ENCODE measurements at regions not wholly inside any gene's neighbourhood (a gene's known extent, or its start where the extent isn't known, plus 50 kb on each side); places are given as distances from the start of the nearest gene placed in this dataset.
A peak's percentile ranks its signal among the peaks of the same experiment; 100 is the strongest.

DNA sequence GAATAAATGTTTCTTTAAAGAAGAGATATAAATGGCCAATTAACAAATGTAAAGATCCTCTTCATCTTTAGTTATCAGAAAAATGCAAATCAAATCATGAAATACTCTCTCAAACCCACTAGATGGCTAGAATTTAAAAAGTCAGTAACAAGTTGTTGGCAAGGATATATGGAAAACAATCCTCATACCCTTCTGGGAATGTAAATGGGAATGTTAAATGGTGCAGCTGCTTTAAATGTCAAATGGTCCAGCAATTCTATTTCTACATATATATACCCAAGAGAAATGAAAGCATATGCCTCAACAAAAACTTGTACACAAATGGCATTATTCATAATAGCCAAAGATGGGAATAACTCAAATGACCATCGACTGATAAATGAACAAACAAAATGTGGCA, 283.5 kb downstream of the RWDD3 start:
- Histone ChIP-seq H2BK5ac (ENCODE audit: low read depth, low read length) (no peak overlapping the region), H2AFZ (ENCODE audit: low read length) (no peak overlapping the region), H3K9ac (replicated peaks in 1 of 4; ENCODE audit: extremely low read depth in 1 of 4, low read depth in 3 of 4, low read length in 3 of 4) (no peak overlapping the region), H3K14ac (ENCODE audit: insufficient read length) (no peak overlapping the region), H3K79me1 (ENCODE audit: low read depth, low read length) (no peaks in the 10 kb centered on the region), H3K36me3 (ENCODE audit: control insufficient read depth in 2 of 4, insufficient read depth in 4 of 4, low read length in 3 of 4) (no peaks in the 10 kb centered on the region; a peak in 1 of 8 replicates), H3K4me2 (ENCODE audit: insufficient read depth in 1 of 2, low read depth in 2 of 2, low read length in 2 of 2) (no peak overlapping the region; a peak in 1 of 4 replicates), H2BK15ac (ENCODE audit: low read length) (no peak overlapping the region), H3K4me3 (ENCODE audit: extremely low read depth in 1 of 4, insufficient read depth in 2 of 4, low read depth in 3 of 4, low read length in 4 of 4) (no peak overlapping the region), H4K8ac (ENCODE audit: extremely low read depth, insufficient read depth, low read length) (no peak overlapping the region), H3K27ac (ENCODE audit: low read depth, low read length) (no peak overlapping the region), H3K23me2 (ENCODE audit: low read depth, low read length) (no peaks in the 10 kb centered on the region; the same call in 1 of the 2 replicates), H3K9me3 (ENCODE audit: insufficient read depth in 2 of 2, low read depth in 1 of 2, low read length in 1 of 2) (peaks cover 7 to 15% of the 10 kb centered on the region in 2 experiments), H3K56ac (replicated peaks; ENCODE audit: insufficient read length, low read depth, low read length) (no peak overlapping the region), H3K79me2 (ENCODE audit: control insufficient read depth in 1 of 2, insufficient read depth in 2 of 2, low read length in 2 of 2) (no peaks in the 10 kb centered on the region), H3K4ac (replicated peaks; ENCODE audit: insufficient read length, low read depth, low read length) (no peak overlapping the region), H4K20me1 (replicated peaks in 1 of 2; ENCODE audit: control insufficient read depth in 1 of 2, insufficient read depth in 2 of 2, low read length in 2 of 2) (no peaks in the 10 kb centered on the region), H4K5ac (ENCODE audit: insufficient read length, low read depth, low read length) (no peak overlapping the region), H3K23ac (ENCODE audit: insufficient read length) (no peak overlapping the region), H3K27me3 (replicated peaks in 1 of 4; ENCODE audit: control insufficient read depth in 3 of 4, extremely low read depth in 1 of 4, insufficient read depth in 3 of 4, low read length in 3 of 4) (no peaks in the 10 kb centered on the region), H2AK5ac (ENCODE audit: low read depth, low read length) (no peak overlapping the region), H2BK20ac (ENCODE audit: low read length) (no peak overlapping the region), H3K18ac (ENCODE audit: extremely low read depth, low read length) (no peak overlapping the region), H2BK12ac (ENCODE audit: low read depth, low read length) (no peak overlapping the region), H2BK120ac (replicated peaks; ENCODE audit: low read depth, low read length) (no peak overlapping the region), H3K4me1 (replicated peaks in 1 of 4; ENCODE audit: control insufficient read depth in 3 of 4, insufficient read depth in 4 of 4, low read length in 3 of 4) (peaks cover 0 to 9% (median 6%) of the 10 kb centered on the region in 4 experiments; a peak in 5 of 7 replicates), H4K91ac (replicated peaks; ENCODE audit: insufficient read length, low read length) (no peak overlapping the region)
- DNase-seq (ENCODE audit: low read depth in 1 of 2, low spot score in 2 of 2) (no peak), FAIRE-seq (peak; percentile 39)
- CTCF ChIA-PET (ENCODE audit: partially characterized antibody): no interaction called here
- TF ChIP-seq TAF7 (optimal IDR thresholded peaks at IDR 0.05; ENCODE audit: borderline replicate concordance, low read depth, low read length) (no peak), SP4 (IDR thresholded peaks at IDR 0.05; ENCODE audit: low read length) (no peak)
- POLR2A ChIA-PET (ENCODE audit: partially characterized antibody): no interaction called here
- WGBS, 2 experiments (ENCODE audit: extremely low coverage in 1 of 2, insufficient coverage in 1 of 2, insufficient read length in 1 of 2, insufficient replicate concordance in 2 of 2, low coverage in 1 of 2, low lambda C conversion rate in 2 of 2, missing lambda C conversion rate in 1 of 2): 83% methylated on average over 1 of the region's 1 CpG; no CpG with 5 or more reads in 1 of the 2 experiments

All from H1 (cell line).